Body of pancreas (tissue), 4 donors: ENCODE measurements at regions not wholly inside any gene's neighbourhood (a gene's known extent, or its start where the extent isn't known, plus 50 kb on each side); places are given as distances from the start of the nearest gene placed in this dataset.

Experiments
- POLR2A ChIP-seq, 3 donors: fragments of 450-650 bp; IDR thresholded peaks; one replicate each; pipeline ENCODE4 v1.6.1; 2016; ENCODE audit warnings: antibody characterized with exemption in 3 of 3, mild to moderate bottlenecking in 2 of 3
- TF ChIP-seq, protein P1 (sequence below), 7 experiments: fragments of 450-650 bp in 4 of 7; fragments of 200-600 bp in 3 of 7; sonication (generic) in 3 of 7; IDR thresholded peaks; one replicate each; pipeline ENCODE4 v1.5.1; 2016 to 2019; ENCODE audit warnings: antibody characterized with exemption in 7 of 7

DNA sequence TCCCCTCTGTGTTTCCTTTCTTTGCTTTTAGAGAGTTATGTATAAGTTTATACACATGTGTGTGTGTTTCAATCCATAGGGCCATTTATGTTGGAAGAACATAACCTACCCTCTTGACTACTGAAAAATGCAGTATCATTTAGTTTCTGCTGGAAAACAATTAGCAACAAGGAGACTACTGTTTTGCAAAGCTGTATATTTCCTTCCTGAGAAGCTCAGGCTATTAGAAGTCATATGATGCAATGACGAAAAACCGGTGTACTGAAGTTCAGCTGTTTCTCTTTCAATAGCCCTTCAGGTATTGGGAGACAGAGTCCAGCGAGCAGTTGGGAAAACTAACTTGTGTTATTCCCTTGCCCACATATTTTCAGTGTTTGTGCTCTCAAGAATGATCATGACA is 447.7 kb upstream of the GYPC start:
- TF ChIP-seq POLR2A (IDR thresholded peaks at IDR 0.05) = no peak
- TF ChIP-seq, protein P1, sequence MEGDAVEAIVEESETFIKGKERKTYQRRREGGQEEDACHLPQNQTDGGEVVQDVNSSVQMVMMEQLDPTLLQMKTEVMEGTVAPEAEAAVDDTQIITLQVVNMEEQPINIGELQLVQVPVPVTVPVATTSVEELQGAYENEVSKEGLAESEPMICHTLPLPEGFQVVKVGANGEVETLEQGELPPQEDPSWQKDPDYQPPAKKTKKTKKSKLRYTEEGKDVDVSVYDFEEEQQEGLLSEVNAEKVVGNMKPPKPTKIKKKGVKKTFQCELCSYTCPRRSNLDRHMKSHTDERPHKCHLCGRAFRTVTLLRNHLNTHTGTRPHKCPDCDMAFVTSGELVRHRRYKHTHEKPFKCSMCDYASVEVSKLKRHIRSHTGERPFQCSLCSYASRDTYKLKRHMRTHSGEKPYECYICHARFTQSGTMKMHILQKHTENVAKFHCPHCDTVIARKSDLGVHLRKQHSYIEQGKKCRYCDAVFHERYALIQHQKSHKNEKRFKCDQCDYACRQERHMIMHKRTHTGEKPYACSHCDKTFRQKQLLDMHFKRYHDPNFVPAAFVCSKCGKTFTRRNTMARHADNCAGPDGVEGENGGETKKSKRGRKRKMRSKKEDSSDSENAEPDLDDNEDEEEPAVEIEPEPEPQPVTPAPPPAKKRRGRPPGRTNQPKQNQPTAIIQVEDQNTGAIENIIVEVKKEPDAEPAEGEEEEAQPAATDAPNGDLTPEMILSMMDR (IDR thresholded peaks at IDR 0.05) = no peak
